ENCODE measurements at regions not wholly inside any gene's neighbourhood (a gene's known extent, or its start where the extent isn't known, plus 50 kb on each side); places are given as distances from the start of the nearest gene placed in this dataset.

DNA sequence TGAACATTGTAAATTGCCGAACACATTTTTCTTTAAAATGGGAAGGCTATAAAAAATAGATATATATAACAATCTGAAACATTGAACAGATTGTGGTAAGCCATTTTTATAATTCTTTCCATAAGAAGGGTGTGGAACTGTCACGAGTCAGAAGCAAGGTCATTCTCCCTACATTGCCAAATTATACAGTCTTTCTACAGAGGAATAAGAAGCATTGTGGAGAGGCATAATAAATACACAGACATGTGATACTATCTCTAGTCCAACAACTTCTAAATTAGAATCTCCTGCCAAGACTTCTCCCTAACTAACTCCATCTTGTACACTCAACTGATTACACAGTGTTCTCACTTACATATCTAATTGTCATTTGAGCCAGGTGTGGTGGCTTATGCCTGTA, 227.9 kb downstream of the CENPF start:
- H3K27ac ChIP-seq = no peak overlapping the region
- intact Hi-C loops (cut with DNase I) = no loop called here
- H3K4me1 ChIP-seq = no peaks in the 10 kb centered on the region
- peaks cover 5% of the 10 kb centered on the region for H3K9me3 ChIP-seq
- no peaks in the 10 kb centered on the region for H3K36me3 ChIP-seq
- ATAC-seq = no peak
- H3K27me3 ChIP-seq = no peaks in the 10 kb centered on the region
- TF ChIP-seq, protein P1, sequence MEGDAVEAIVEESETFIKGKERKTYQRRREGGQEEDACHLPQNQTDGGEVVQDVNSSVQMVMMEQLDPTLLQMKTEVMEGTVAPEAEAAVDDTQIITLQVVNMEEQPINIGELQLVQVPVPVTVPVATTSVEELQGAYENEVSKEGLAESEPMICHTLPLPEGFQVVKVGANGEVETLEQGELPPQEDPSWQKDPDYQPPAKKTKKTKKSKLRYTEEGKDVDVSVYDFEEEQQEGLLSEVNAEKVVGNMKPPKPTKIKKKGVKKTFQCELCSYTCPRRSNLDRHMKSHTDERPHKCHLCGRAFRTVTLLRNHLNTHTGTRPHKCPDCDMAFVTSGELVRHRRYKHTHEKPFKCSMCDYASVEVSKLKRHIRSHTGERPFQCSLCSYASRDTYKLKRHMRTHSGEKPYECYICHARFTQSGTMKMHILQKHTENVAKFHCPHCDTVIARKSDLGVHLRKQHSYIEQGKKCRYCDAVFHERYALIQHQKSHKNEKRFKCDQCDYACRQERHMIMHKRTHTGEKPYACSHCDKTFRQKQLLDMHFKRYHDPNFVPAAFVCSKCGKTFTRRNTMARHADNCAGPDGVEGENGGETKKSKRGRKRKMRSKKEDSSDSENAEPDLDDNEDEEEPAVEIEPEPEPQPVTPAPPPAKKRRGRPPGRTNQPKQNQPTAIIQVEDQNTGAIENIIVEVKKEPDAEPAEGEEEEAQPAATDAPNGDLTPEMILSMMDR (IDR thresholded peaks at IDR 0.05) = no peak
- no peak for DNase-seq
- no peak overlapping the region for H3K4me3 ChIP-seq

DNA sequence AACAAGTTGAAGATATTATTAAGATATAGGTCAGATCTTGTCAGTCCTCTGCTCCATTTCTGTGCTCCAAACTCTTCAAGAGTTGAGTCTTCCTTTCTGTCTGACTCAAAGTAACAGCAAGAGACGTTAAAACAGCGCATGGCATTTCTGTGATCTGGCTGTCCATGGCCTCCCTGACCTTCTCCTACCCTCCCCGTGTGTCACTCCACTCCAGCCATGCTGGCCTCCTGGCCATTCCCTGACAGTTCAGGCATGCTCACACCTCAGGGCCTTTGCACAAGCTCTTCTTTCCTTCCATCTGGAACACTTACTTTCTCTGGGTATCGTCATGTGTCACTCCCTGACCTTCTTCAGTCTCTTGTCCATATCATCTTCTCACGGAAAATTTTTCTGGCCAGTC, 229.0 kb downstream of the CENPF start:
- Histone ChIP-seq H3K36me3 (no peaks in the 10 kb centered on the region), H3K27me3 (no peaks in the 10 kb centered on the region), H3K27ac (no peak overlapping the region), H3K4me1 (no peaks in the 10 kb centered on the region), H3K9me3 (peaks cover 5% of the 10 kb centered on the region), H3K4me3 (no peak overlapping the region)
- intact Hi-C loops (cut with DNase I) = no loop called here
- no peak for DNase-seq
- ATAC-seq = no peak
- TF ChIP-seq, protein P1 (IDR thresholded peaks at IDR 0.05) = no peak

DNA sequence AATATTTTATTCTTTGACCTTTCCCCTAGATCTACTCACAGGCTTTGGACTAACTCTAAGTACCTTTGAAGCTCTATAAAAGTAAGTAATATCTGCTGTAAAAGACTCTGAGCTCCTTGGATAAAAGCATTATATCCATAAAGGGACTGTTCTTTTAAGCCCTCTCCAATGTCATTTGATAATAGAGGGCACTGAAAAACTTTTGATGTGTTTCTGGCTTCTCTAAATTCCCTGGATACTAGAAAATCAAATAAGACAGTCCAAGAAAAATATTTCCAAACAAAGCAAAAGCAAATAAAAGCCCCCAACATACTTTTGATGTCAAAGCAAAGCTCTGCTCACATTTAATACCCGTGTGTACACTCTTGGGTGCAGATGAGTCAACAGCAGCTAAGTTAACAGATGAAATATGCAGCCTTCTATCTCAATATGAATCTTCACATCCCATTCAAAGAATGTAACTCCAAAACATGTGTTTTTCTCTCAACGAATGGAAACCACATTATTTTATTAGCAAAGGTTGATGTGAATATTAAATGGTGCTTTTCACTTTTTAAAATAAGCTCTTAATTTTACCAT, 230.3 kb downstream of the CENPF start:
- Histone ChIP-seq H3K4me3 (no peak overlapping the region), H3K36me3 (no peaks in the 10 kb centered on the region), H3K27me3 (no peaks in the 10 kb centered on the region), H3K27ac (no peak overlapping the region), H3K4me1 (no peaks in the 10 kb centered on the region), H3K9me3 (peaks cover under 1% of the 10 kb centered on the region)
- ATAC-seq (no peak), DNase-seq (no peak)
- TF ChIP-seq, protein P1 (IDR thresholded peaks at IDR 0.05) = no peak
- intact Hi-C loops (cut with DNase I) = no loop called here

DNA sequence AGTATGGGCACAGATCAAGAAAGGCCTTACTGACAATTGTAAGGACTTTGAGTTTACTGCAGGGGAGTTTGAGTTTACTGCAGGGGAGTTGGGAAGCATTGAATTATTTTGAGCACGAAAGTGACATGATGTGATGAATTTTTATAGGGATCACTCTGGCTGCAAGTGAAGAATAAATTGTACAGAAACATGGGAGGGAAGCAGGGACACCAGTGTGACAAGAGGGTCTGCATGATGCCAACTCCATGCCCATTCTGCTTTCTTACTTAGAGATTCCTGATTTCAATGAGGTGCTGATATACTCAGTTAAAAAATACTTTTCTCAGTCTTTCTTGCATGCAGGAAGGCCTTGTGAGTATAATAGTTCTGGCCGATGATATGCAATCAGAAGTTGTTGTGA, 234.4 kb downstream of the CENPF start:
- H3K36me3 ChIP-seq = no peaks in the 10 kb centered on the region
- H3K9me3 ChIP-seq = no peaks in the 10 kb centered on the region
- no peaks in the 10 kb centered on the region for H3K27me3 ChIP-seq
- DNase-seq = no peak
- TF ChIP-seq, protein P1 (IDR thresholded peaks at IDR 0.05) = no peak
- H3K27ac ChIP-seq = no peak overlapping the region
- ATAC-seq = no peak
- no peak overlapping the region for H3K4me3 ChIP-seq
- intact Hi-C loops (cut with DNase I) = no loop called here
- H3K4me1 ChIP-seq = no peaks in the 10 kb centered on the region

DNA sequence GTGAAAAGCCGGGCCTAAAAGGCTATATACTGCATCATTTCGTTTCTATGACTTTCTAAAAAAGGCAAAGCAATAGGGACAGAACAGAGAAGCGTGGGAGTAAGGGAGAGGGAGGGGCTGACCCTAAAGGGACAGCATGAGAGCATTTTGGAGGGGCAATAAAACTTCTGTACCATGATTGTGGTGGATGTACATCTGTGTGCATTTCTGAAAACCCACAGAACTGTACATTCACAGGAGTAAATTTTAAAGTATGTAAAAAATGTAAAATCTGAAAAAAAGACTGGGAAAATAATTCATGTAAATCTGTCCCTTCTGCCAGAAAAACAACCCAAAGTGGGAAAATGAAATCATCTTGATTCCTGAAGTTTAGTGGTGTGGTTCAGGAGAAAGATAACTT, 235.4 kb downstream of the CENPF start:
- no peaks in the 10 kb centered on the region for H3K36me3 ChIP-seq
- H3K9me3 ChIP-seq = no peaks in the 10 kb centered on the region
- no peak overlapping the region for H3K27ac ChIP-seq
- TF ChIP-seq, protein P1 (IDR thresholded peaks at IDR 0.05) = no peak
- ATAC-seq (no peak), DNase-seq (no peak)
- intact Hi-C loops (cut with DNase I) = no loop called here
- H3K4me1 ChIP-seq = no peaks in the 10 kb centered on the region
- no peaks in the 10 kb centered on the region for H3K27me3 ChIP-seq
- H3K4me3 ChIP-seq = no peak overlapping the region

DNA sequence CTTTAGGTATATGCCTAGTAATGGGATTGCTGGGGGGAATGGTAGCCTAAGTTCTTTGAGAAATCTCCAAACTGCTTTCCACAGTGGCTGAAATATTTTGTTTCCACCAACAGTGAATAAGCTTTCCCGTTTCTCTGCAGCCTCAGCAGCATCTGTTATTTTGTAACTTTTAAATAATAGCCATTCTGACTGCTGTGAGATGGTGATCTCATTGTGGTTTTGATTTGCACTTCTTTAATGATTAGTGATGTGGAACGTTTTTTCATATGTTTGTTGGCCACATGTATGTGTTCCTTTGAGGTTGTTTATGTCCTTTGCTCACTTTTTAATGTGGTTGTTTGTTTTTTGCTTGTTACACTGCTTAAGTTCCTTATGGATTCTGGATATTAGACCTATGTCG, 237.4 kb downstream of the CENPF start:
- TF ChIP-seq, protein P1 (IDR thresholded peaks at IDR 0.05) = no peak
- H3K27ac ChIP-seq = no peak overlapping the region
- ATAC-seq = no peak
- no peaks in the 10 kb centered on the region for H3K9me3 ChIP-seq
- DNase-seq = no peak
- no peaks in the 10 kb centered on the region for H3K4me1 ChIP-seq
- H3K27me3 ChIP-seq = no peaks in the 10 kb centered on the region
- H3K36me3 ChIP-seq = no peaks in the 10 kb centered on the region
- no peak overlapping the region for H3K4me3 ChIP-seq
- intact Hi-C loops (cut with DNase I) = no loop called here

Measured in upper lobe of right lung (tissue), 1 donor.